Stimulated activated CD8-positive, alpha-beta memory T cell treated with anti-CD3 and anti-CD28 coated beads, Interleukin-7, amount 100 ng/mL, for 24 hours (primary cell): ENCODE measurements at regions not wholly inside any gene's neighbourhood (a gene's known extent, or its start where the extent isn't known, plus 50 kb on each side); places are given as distances from the start of the nearest gene placed in this dataset.
"Not testable (repeated sequence)": the region's sequence is repeated elsewhere in the genome, so short reads cannot be mapped to it uniquely, and the experiment has no call there.

ENCODE experiments used
- DNase-seq: peaks from one replicate; pipeline ENCODE4 v3.0.0-alpha.2; 2020; ENCODE audit warnings: low read depth

DNA sequence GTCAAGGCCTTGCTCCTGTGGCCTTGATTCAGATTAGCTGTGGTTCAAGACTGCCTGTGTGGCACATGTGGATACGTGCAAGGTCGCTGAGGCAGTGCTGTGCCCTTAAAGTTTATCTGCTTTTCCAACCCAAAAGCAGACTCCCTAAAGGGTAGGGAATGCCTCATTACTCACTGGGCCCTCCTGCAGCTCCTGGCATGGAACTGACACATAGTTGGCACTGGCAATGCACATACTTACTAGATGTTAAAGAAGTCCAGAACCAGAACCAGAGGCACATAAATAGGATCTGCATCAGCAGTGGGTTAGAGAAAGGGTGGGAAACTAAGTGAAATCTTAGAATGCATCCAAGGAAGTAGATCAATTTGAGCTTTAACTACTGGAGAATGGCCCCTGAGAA is 90.6 kb upstream of the MLN start:
- DNase-seq, result no peak

DNA sequence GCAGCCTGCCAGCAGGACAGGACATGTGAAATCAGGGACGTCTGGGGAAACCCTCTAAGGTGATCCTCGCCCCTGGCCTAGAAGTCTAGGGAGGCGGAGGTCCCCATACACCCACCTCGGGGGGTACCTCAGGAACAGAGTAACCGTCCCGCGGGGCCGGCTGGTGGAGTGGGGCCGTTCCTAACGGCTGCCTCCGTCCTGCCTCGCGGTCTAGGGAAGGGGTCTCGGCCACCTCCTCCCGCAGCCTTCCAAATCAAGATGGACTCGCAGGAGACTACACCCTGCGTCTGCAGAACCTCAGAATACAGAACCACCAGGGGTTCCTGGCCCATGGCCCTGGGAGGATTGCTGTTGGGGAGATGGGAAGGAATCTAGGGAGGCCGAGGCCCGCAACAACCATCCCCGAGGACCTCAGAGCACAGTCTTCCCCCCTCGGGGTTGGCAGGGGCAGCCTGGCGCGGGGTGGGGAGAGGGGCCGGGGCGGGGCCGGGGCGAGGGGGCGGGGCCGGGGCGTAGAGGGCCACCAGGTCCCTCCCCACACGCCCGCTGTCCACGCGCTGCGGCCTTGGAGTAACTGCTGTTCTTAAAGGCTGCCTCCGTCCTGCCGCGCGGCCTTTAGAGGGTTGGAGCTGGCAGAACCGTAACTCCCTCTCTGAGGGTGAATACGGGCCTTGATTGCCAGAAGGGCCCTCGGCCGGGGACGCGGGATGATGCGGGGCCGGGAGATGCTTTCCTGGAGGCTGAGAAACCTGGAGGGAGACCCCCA is 89.0 kb upstream of the MLN start:
- DNase-seq, result no peak

DNA sequence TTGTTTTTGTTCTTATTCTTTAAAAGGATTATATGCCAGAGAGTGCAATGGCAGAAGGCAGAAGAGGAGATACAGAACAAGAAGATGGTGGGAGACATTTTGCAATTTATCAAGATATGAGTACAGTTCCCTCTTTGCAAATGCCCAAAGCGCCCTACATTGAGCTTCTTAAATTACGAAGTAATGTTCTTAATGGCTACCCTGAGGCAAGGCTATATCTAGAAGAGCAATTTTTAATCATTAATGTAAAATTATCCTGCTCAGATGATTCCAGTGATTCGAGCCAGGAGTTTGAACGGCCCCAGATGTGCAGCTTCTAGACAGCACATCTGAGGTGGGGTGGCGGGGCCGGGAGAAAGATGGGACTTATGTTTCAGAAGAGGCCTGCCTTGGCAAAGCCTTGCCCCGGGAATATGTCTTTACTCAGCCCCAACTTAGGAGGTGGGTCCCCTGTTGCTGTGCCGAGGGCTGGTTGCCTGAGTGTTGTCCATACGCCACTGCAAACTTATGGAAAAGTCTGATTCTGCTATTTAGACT is 84.9 kb upstream of the MLN start:
- DNase-seq, result no peak

- no peak for DNase-seq
Observed at GRCh38 chr6:33888183-33888582, 84.4 kb upstream of the MLN start.

DNA sequence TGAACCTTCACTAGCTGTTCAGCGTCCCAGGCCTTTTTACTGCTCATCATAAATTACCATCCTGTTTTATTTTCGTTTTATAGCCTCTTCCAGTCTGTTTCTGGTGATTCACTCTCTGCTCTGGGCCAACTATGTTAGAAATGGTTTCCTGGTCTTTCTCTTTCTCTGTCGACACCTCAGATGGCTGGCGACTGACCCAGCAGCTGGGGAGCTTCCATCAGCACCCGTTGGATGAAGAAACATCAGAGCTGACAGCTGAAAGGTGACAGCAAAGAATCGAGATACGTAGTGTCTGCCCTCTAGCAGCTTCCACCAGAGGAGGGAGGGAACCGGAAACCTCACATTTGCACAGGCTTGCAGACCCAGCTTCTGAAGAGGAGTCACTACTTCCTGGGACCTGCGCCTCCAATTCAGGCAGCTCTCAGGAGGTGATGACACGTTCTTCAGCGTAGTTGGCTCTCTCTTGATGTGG is 82.9 kb upstream of the MLN start:
- DNase-seq, result no peak

DNA sequence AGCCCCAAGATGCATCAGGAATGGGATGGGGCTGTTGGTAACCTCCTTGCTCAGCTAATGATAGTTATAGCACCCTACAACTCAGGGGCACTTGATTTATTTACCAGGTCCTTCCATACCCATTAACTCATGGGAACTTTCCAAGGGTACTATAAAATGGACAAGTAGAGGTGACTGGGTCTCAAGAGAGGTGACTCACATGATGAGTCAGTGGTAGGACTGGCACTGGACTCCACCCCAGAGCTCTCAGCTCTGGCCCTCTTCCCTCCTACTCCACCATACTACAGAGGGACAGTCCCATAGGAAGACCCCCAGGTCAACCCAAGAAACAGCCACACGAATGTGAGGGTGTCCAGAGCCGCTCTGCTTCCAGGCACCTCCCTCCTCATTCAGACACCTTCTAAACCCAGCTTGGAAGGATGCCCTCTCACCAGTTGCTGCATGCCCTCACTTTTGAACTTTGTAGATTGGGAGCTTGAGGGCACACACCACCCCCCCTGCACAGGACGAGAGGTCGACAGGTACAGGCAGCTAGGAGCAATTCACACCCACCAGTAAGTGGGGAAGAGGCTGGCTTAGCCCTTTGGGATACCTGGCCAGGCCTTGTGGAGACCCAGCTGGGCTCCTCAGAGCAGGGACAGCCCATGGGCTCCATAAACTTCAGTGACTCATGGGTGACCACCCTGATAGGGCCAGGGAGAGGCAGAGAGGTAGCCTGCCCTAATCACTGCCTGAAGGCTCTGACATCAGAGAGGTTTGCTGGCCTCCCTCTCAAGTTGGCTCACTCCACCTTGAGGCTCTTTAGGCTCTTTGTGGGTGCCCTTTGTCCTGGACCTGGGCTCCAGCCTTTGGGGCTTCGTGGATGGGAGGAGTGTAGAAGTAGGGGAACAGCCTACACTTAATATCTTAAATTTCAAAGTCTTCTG is 81.6 kb upstream of the MLN start:
- no peak for DNase-seq

DNA sequence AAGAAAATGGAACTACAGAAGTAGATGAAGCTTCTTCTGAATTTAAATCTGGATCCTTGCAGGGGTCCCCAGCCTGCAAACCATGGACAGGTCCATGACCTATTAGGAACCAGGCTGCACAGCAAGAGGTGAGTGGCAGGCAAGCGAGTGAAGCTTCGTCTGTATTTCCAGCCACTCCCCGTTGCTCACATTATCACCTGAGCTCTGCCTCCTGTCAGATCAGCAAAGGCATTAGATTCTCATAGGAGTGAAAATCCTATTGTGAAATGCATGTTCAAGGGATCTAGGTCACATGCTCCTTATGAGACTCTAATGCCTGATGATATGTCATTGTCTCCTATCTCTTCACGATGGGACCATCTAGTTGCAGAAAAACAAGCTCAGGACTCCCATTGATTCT is 79.8 kb upstream of the MLN start:
- not testable (repeated sequence) for DNase-seq

DNA sequence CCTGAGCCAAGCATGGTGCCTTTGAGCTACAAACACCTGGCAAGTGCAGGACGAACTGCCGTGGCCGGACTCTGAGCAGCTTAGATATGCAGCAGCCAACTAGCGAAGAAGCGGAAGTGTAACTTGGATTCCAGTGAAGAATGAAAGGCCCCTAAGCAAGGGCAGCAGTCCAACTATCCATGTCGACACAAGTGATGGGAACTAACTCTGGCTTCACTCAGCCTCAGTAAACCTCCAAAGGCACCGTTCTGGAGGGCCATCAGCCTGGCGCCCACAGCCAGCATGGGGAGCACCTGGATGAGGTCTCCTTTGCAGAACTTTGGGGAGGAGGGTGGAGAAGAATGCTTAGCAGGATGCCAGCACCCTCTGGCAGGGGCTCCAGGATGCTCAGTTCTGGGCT is 78.4 kb upstream of the MLN start:
- DNase-seq, result no peak

DNA sequence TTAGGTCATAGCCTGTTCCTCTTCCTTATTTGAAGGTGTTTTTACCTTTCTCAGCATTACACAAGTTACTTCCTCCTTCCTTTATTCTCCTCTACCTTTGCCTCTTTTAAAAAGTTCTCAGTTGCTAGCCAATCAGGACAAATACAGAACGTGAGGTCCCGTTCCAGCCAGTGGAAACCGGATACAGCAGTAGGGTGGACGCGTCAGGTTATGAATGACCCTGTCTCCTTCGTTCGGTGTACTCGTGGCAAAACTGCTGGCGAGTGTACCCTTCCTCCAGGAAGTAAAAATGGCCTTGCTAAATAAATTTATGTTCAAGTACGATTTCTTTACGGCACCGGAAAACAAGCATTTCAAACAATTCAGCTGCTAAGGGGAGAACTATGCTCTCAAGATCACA is 77.0 kb upstream of the MLN start:
- no peak for DNase-seq

GRCh38 chr6:33880104-33880678 is 76.4 kb upstream of the MLN start:
- no peak for DNase-seq

DNA sequence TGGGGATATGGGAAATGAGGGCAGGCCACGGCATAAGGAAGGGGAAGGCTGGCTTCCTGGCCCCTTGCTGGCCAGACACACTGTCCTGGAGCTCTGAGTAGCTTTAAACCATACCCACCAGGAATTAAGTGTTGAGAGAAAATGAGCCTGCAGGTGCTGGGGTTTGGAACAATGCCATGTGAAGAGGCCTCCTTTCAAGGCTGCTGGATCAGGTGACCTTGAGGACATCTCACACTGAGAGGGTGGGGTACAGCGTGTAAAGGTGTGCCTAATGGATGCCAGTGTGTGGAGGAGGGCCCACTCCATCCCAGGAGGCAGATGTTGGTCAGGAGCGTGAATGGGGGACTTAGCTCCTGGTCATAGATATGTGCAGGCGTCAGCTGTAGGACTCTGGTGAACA is 74.8 kb upstream of the MLN start:
- DNase-seq, result no peak

- DNase-seq, result no peak
Observed at GRCh38 chr6:33877982-33878535, 74.3 kb upstream of the MLN start.

- no peak for DNase-seq
Observed at GRCh38 chr6:33875696-33876095, 71.9 kb upstream of the MLN start.

DNA sequence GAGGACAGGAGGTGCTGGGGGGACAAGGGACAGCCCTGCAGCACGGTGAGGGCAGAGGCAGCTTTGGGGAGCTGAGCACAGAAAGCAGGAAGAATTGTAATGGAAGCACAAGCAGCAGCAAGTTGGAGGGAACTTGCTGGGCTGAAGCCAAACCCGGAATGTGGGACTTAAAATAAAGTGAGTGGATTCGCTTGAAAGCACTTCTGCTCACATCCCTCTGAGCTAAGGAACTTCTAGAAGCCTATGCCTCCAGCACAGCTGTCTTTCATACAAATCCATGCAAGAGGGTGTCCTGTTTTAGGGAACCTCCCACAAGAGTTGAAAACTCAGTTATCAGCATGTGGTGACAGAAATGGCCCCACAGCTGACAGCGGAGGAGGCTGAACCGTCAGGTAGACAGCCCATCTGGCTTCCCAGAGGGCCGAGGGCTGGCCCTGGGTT is 71.4 kb upstream of the MLN start:
- DNase-seq, result no peak

DNA sequence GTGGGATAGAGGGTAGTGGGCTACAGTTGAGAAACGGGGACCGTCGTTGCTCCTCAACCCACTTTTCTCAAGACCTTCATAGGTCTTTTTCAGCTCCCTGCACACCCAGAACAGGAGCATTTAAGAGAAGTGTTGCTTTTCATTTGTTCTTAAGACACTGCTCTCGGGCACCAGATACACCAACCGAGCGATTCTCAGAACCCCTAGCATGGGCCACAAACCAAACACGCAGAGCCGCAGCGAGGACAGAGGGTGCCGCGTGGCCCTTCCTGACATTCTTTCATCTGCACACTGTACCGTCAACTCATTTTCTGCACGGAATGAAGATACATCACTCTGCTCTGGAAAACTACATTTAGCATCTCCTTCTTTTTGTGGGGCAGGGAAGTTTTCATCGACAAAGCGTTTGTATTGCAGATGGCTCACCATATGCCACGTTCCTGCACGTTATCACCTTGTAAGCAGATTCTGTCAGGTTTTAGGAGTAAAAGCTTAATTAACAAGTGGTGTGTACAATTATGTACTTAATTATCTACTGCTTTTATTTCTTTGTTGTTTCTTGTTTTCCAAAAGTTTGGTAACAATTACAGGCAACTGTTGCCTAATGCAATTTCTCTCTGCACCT is 70.4 kb upstream of the MLN start:
- no peak for DNase-seq

DNA sequence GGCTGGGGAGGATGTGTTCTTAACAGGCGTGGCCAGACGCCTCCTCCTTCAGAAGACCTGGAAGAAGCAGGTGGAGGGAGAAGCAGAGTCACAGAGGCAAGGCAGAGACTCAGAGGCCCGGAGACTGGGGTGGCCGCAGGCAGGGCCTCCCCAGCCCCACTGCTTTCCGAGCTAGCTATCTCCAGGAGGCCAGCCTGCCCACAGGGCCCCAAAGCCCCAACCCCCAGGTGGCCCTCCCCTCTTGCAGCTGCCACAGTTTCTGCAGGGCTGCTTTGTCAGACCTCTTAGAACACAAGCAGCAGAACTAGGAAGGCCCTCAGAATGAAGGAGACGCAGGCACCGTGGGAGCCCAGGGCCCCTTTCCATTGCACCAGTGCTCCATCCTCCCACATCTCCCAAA is 69.0 kb upstream of the MLN start:
- no peak for DNase-seq

DNA sequence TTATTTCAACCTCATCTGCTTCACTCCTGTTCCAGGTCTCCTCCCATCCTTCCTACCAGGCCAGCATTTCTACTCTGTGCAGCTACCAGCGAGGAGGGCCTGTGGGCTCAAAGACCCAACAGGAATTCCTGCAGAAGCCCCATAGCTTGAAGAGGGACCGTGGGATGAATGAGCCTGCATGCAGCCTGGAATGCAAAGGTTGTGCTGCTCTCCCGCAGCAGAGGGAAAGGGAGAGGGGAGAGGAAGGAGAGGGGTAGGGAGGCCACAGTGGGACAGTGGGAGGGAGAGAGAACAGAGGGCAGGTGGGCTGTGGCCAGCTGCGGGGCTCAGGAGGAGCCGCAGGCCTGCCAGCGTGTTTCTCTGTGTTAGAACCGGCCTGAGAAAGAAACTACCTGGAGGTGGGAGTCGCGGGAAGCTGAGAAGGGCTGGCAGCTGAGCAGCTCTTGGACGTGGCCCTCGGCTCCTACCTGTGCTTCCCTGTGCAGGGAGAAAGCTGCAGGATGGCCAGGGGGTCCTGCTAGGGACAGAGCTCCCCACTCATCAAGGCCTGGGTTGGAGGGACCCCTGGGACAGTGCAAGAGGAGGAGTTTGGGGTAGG is 66.1 kb upstream of the MLN start:
- DNase-seq, result no peak

DNA sequence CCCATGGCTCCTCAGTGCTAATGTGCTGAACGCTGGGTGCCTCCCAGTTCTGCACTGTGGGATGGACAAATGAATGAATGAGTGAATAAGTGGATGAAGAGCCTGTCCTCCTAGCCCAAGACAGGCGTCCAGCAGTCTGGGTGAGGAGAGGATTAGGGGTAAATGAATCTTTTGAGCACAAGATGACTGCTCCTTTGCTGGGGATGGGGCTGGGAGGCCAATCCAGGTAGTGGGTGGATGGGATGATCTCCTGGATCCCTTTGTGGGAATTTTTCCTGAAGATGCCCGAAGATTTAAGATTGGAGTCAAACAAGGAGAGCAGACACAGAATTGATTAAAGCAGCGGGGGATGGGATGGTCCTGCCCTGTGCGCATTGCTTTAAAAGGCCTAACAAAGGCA is 65.3 kb upstream of the MLN start:
- no peak for DNase-seq

DNA sequence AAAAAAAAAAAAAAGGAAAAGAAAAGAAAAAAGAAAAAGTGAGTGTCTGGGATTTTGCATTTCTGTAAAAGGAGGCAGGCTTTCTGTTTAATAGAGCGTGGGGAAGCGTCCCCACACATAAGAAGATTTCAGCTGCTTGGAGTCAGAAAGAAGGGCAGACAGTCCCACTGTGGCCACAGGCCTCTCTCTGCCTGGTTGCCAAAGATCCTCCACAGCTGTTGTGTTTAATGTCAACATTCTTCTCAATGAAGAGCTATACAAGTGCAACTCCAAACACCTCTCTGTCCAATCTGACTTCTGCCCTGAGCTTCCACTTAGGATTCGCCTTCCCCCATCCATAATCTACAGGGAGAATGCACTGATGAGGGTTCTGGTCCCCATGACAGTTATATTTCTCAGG is 64.3 kb upstream of the MLN start:
- no peak for DNase-seq

GRCh38 chr6:33865478-33866077 is 61.8 kb upstream of the MLN start:
- no peak for DNase-seq
